NT2/D1 (cell line): ENCODE measurements at regions not wholly inside any gene's neighbourhood (a gene's known extent, or its start where the extent isn't known, plus 50 kb on each side); places are given as distances from the start of the nearest gene placed in this dataset.

ENCODE experiments used
- DNase-seq: peaks from one replicate; pipeline ENCODE4 v3.0.0-alpha.2; 2011; ENCODE audit warnings: low read depth, low spot score
- H3K27me3 ChIP-seq: 2 replicates; pipeline ENCODE4 v1.6.0; 2011; ENCODE audit warnings: mild to moderate bottlenecking; ENCODE audit not compliant: insufficient read length, insufficient read depth
- H3K36me3 ChIP-seq: 2 replicates; pipeline ENCODE4 v1.6.1; 2011; ENCODE audit warnings: mild to moderate bottlenecking, low read length, mixed read lengths; ENCODE audit not compliant: insufficient read depth, insufficient read length
- H3K4me1 ChIP-seq: 2 replicates; pipeline ENCODE4 v1.5.1; 2011; ENCODE audit not compliant: insufficient read depth, insufficient read length
- H3K4me3 ChIP-seq: 2 replicates; pipeline ENCODE4 v1.5.1; 2011; ENCODE audit warnings: low read depth; ENCODE audit not compliant: insufficient read length
- H3K9ac ChIP-seq: 2 replicates; pipeline ENCODE4 v1.6.0; 2011; ENCODE audit warnings: low read depth; ENCODE audit not compliant: insufficient read length
- H3K9me3 ChIP-seq: 2 replicates; pipeline ENCODE4 v1.5.1; 2011; ENCODE audit warnings: mild to moderate bottlenecking, low read length; ENCODE audit not compliant: insufficient read depth
- SUZ12 ChIP-seq: IDR thresholded peaks from 2 replicates; pipeline ENCODE4 v1.6.1; 2011; ENCODE audit not compliant: insufficient read length, insufficient read depth; ENCODE audit errors: extremely low read depth
- YY1 ChIP-seq: IDR thresholded peaks from 2 replicates; pipeline ENCODE4 v1.6.1; 2011; ENCODE audit not compliant: insufficient read length, insufficient read depth
- ZNF274 ChIP-seq: IDR thresholded peaks from 2 replicates; pipeline ENCODE4 v1.6.1; 2011; ENCODE audit warnings: mild to moderate bottlenecking, low read depth, low read length

DNA sequence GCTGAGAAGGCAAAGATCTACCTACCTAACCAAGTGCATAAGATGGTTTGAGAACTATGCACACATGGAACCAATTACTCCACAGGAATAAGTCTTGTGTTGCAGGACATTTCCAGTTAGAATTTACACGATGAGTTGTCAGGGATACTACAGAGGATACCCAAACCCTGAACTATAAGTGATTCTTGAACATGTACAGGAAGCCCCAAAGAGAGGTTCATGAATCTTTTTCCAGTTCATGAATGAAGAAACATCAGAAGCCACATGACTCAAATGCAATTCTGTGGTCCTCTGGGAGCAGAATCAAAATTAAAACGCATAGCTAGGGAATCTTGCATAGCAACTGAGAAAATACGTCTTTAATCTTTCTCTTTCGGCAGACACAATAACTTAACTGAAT, 114.1 kb upstream of the LMCD1 start:
- Histone ChIP-seq H3K4me1 (no peaks in the 10 kb centered on the region), H3K9ac (no peak overlapping the region), H3K27me3 (no peaks in the 10 kb centered on the region), H3K9me3 (no peaks in the 10 kb centered on the region), H3K4me3 (no peak overlapping the region), H3K36me3 (no peaks in the 10 kb centered on the region)
- no peak for DNase-seq
- TF ChIP-seq YY1 (no peak), ZNF274 (no peak), SUZ12 (no peak)

DNA sequence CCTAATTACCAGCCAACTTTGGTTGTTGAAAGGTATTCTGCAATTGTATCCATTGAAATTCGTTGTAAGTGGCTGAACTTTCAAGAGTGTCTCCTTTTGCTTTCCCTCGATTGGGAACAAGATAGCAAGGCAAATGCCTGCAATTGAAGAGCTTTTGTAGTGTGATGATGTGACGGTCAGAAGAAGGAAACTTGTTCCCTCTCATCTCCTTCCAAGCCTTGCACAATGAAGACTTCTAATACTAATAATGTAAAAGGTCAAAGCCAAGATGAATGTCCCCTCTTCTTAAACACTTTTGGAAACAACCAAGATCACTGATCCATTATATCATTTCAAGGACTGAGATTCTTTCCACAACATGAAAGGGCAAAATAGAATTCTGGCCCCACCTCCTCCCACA, 101.9 kb upstream of the LMCD1 start:
- TF ChIP-seq YY1 = no peak
- no peak for TF ChIP-seq ZNF274
- no peak for TF ChIP-seq SUZ12
- no peak overlapping the region for H3K4me3 ChIP-seq
- no peaks in the 10 kb centered on the region for H3K4me1 ChIP-seq
- no peaks in the 10 kb centered on the region for H3K27me3 ChIP-seq
- no peak for DNase-seq
- no peak overlapping the region for H3K9ac ChIP-seq
- no peaks in the 10 kb centered on the region for H3K36me3 ChIP-seq
- H3K9me3 ChIP-seq = no peaks in the 10 kb centered on the region

- TF ChIP-seq ZNF274 = no peak
- no peak for TF ChIP-seq YY1
- TF ChIP-seq SUZ12 = no peak
- H3K9ac ChIP-seq = no peak overlapping the region
- H3K4me1 ChIP-seq = no peaks in the 10 kb centered on the region
- no peaks in the 10 kb centered on the region for H3K27me3 ChIP-seq
- H3K9me3 ChIP-seq = no peaks in the 10 kb centered on the region
- H3K4me3 ChIP-seq = no peak overlapping the region
- DNase-seq = no peak
- no peaks in the 10 kb centered on the region for H3K36me3 ChIP-seq
These were observed 100.7 kb upstream of the LMCD1 start for GRCh38 chr3:8400911-8401310.

DNA sequence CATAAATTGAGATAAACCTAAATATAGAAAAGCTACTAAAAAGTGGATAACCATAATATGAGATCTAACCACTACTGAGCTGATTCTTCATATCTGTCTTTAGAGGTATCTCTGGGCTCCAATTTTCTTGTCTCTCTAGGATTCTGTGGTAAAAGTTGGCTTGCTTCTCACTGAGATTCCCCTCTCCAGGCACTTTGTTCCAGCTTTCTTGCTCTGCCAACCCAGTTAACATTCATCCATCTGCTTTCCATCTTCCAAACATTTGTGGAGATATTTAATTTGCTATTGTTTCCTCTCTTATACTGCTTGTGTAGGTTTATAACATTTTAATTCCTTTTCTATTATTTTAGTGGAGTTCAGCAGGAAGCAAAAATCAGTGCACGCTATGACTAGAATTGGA, 97.6 kb upstream of the LMCD1 start:
- DNase-seq = no peak
- no peaks in the 10 kb centered on the region for H3K4me1 ChIP-seq
- no peak overlapping the region for H3K4me3 ChIP-seq
- H3K9ac ChIP-seq = no peak overlapping the region
- no peaks in the 10 kb centered on the region for H3K27me3 ChIP-seq
- no peaks in the 10 kb centered on the region for H3K9me3 ChIP-seq
- no peak for TF ChIP-seq SUZ12
- TF ChIP-seq ZNF274 = no peak
- TF ChIP-seq YY1 = no peak
- H3K36me3 ChIP-seq = no peaks in the 10 kb centered on the region

DNA sequence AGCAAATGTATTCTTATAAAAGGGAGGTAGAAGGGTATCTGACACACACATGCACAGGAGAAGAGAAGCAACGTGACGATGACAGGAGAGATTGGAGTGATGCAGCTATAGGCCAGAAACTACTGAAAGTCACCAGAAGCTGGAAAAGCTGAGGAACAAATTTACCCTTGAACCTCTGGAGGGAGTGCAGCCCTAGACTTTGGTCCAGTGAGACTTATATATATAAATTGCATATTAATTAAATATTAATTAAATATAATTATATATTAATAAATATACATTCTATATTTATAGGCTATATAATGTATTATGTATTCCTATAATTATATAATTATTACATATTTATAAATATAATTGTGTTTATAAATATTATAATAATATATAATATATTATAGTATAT, 96.5 kb upstream of the LMCD1 start:
- H3K4me1 ChIP-seq = no peaks in the 10 kb centered on the region
- no peak for DNase-seq
- H3K4me3 ChIP-seq = no peak overlapping the region
- no peaks in the 10 kb centered on the region for H3K36me3 ChIP-seq
- TF ChIP-seq SUZ12 (no peak), YY1 (no peak), ZNF274 (no peak)
- no peaks in the 10 kb centered on the region for H3K9me3 ChIP-seq
- no peak overlapping the region for H3K9ac ChIP-seq
- H3K27me3 ChIP-seq = no peaks in the 10 kb centered on the region

- no peak for DNase-seq
These were observed 95.1 kb upstream of the LMCD1 start for GRCh38 chr3:8406479-8406878.

DNA sequence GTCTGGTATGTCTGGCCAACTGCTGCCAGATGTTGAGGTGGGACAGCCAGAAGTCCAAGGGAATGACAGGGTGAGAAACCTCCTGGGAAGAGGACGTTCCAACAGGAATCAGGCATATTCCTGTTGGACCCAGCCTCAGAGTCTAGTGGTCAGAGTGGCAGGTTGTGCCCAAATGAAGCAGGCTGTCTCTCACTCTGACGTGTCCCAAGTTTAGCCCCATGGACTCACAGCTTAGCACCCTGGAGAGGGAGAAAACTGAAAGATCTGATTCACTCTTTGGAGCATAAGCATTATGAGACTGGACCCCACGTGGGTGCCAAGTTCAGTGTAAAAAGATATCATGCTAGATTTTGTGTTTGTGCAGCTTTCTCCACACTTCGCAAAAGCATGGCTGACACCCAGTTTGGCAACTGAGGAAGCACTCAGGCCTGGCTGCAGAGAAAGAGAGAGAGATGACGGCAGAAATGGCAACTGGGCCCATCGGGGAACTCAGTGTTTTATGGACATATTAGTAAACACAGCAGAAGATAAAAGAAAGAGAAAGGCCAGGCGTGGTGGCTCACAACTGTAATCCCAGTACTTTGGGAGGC, 88.2 kb upstream of the LMCD1 start:
- Histone ChIP-seq H3K36me3 (no peaks in the 10 kb centered on the region), H3K27me3 (no peaks in the 10 kb centered on the region), H3K4me1 (no peaks in the 10 kb centered on the region), H3K4me3 (no peak overlapping the region), H3K9ac (no peak overlapping the region), H3K9me3 (no peaks in the 10 kb centered on the region)
- no peak for DNase-seq
- TF ChIP-seq ZNF274 = no peak
- TF ChIP-seq YY1 = no peak
- no peak for TF ChIP-seq SUZ12

More at GRCh38 chr3:8406479-8406878, 95.1 kb upstream of the LMCD1 start:
- Histone ChIP-seq H3K9me3 (no peaks in the 10 kb centered on the region), H3K36me3 (no peaks in the 10 kb centered on the region), H3K27me3 (no peaks in the 10 kb centered on the region), H3K4me3 (no peak overlapping the region), H3K4me1 (no peaks in the 10 kb centered on the region), H3K9ac (no peak overlapping the region)
- TF ChIP-seq YY1 (no peak), SUZ12 (no peak), ZNF274 (no peak)

DNA sequence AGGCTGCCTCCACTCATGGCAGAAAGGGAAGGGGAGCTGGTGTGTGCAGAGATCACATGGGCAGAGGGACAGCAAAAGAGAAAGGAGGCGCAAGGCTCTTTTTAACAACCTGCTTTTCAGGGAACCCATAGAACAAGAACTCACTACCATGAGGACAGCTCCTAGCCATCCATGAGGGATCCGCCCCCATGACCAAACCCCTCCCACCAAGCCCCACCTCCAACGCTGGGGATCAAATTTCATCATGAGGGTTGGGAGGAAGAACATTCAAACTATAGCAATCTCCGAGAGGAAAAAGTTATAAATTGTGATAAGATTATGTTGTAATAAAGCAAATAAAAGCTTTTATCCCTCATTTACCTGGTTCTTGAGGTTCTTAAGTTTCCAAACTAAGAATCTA, 84.7 kb upstream of the LMCD1 start:
- Histone ChIP-seq H3K4me1 (no peaks in the 10 kb centered on the region), H3K9me3 (no peaks in the 10 kb centered on the region), H3K36me3 (no peaks in the 10 kb centered on the region), H3K4me3 (no peak overlapping the region), H3K27me3 (no peaks in the 10 kb centered on the region), H3K9ac (no peak overlapping the region)
- TF ChIP-seq SUZ12 (no peak), ZNF274 (no peak), YY1 (no peak)
- no peak for DNase-seq
